ENCODE measurements at regions not wholly inside any gene's neighbourhood (a gene's known extent, or its start where the extent isn't known, plus 50 kb on each side); places are given as distances from the start of the nearest gene placed in this dataset.

- Histone ChIP-seq H3K4me3 (ENCODE audit: low read depth, low read length) (no peak overlapping the region), H3K36me3 (ENCODE audit: control insufficient read depth, insufficient read depth, low read length) (no peaks in the 10 kb centered on the region), H3K27me3 (ENCODE audit: control insufficient read depth, insufficient read depth, low read length) (no peaks in the 10 kb centered on the region)
- ChIA-PET POLR2A (no interaction called here), CTCF (interaction anchor here (1.2 kb wide), 1 partner anchor 199 kb away, joined by 3 read pairs; no protein-coding TSS in a partner anchor)
- no peak for TF ChIP-seq CTCF (IDR thresholded peaks at IDR 0.05; ENCODE audit: insufficient read depth, low read depth, low read length)
- no peak for DNase-seq (ENCODE audit: low read depth)
Measured at GRCh38 chr2:238587776-238588660, 161.3 kb downstream of the ASB1 start.

GRCh38 chr2:238589591-238590460, 163.1 kb downstream of the ASB1 start:
- Histone ChIP-seq H3K36me3 (ENCODE audit: control insufficient read depth, insufficient read depth, low read length) (no peaks in the 10 kb centered on the region), H3K4me3 (ENCODE audit: low read depth, low read length) (no peak overlapping the region), H3K27me3 (ENCODE audit: control insufficient read depth, insufficient read depth, low read length) (no peaks in the 10 kb centered on the region)
- DNase-seq (ENCODE audit: low read depth), result no peak
- ChIA-PET CTCF (no interaction called here), POLR2A (no interaction called here)
- no peak for TF ChIP-seq CTCF (IDR thresholded peaks at IDR 0.05; ENCODE audit: insufficient read depth, low read depth, low read length)

- H3K4me3 ChIP-seq (ENCODE audit: low read depth, low read length), result no peak overlapping the region
- ChIA-PET CTCF (no interaction called here), POLR2A (no interaction called here)
- no peaks in the 10 kb centered on the region for H3K36me3 ChIP-seq (ENCODE audit: control insufficient read depth, insufficient read depth, low read length)
- no peaks in the 10 kb centered on the region for H3K27me3 ChIP-seq (ENCODE audit: control insufficient read depth, insufficient read depth, low read length)
- DNase-seq (ENCODE audit: low read depth), result no peak
- no peak for TF ChIP-seq CTCF (IDR thresholded peaks at IDR 0.05; ENCODE audit: insufficient read depth, low read depth, low read length)
Measured at GRCh38 chr2:238591732-238592131, 165.0 kb downstream of the ASB1 start.

- TF ChIP-seq CTCF (IDR thresholded peaks at IDR 0.05; ENCODE audit: insufficient read depth, low read depth, low read length), result no peak
- POLR2A ChIA-PET, result no interaction called here
Measured at GRCh38 chr2:238593236-238593635, 166.5 kb downstream of the ASB1 start.

GRCh38 chr2:238593678-238594077, 167.0 kb downstream of the ASB1 start:
- Histone ChIP-seq H3K27me3 (ENCODE audit: control insufficient read depth, insufficient read depth, low read length) (no peaks in the 10 kb centered on the region), H3K36me3 (ENCODE audit: control insufficient read depth, insufficient read depth, low read length) (no peaks in the 10 kb centered on the region), H3K4me3 (ENCODE audit: low read depth, low read length) (no peak overlapping the region)
- POLR2A ChIA-PET, result no interaction called here
- no peak for DNase-seq (ENCODE audit: low read depth)
- CTCF ChIA-PET, result no interaction called here
- no peak for TF ChIP-seq CTCF (IDR thresholded peaks at IDR 0.05; ENCODE audit: insufficient read depth, low read depth, low read length)

More at GRCh38 chr2:238593236-238593635, 166.5 kb downstream of the ASB1 start:
- CTCF ChIA-PET, result no interaction called here
- H3K36me3 ChIP-seq (ENCODE audit: control insufficient read depth, insufficient read depth, low read length), result no peaks in the 10 kb centered on the region
- no peaks in the 10 kb centered on the region for H3K27me3 ChIP-seq (ENCODE audit: control insufficient read depth, insufficient read depth, low read length)
- H3K4me3 ChIP-seq (ENCODE audit: low read depth, low read length), result no peak overlapping the region
- no peak for DNase-seq (ENCODE audit: low read depth)

Data from BJ (cell line).